H1 (cell line): ENCODE measurements at regions not wholly inside any gene's neighbourhood (a gene's known extent, or its start where the extent isn't known, plus 50 kb on each side); places are given as distances from the start of the nearest gene placed in this dataset.

Experiments
- CTCF ChIA-PET: fragments of 300-600 bp; sonication (Branson Sonifier 250); formaldehyde crosslinking; loops from one replicate; lab custom pipeline; 2021; ENCODE audit not compliant: partially characterized antibody; lab: Charles Lee
- POLR2A ChIA-PET: fragments of 300-600 bp; sonication (Branson Sonifier 250); formaldehyde crosslinking; loops from one replicate; lab custom pipeline; 2021; ENCODE audit warnings: inconsistent platforms; ENCODE audit not compliant: partially characterized antibody; lab: Charles Lee
- DNase-seq, 2 experiments: peaks; one replicate each; pipeline versions ENCODE4 v3.0.0 to v3.0.0-alpha.2; 2010 to 2022; ENCODE audit warnings: low spot score in 2 of 2, low read depth in 1 of 2, mixed read lengths in 1 of 2
- FAIRE-seq: peaks from 2 replicates; lab custom pipeline; 2011; peaks lifted over from hg19 to GRCh38; lab: Jason Lieb, UNC
- H2AFZ ChIP-seq: 2 replicates; pipeline ENCODE4 v1.8.1; 2012; ENCODE audit warnings: low read length, inconsistent platforms
- H2AK5ac ChIP-seq: 2 replicates; pipeline ENCODE4 v1.6.1; 2013; ENCODE audit warnings: low read depth, low read length
- H2BK120ac ChIP-seq: replicated peaks from 2 replicates; pipeline ENCODE3; 2013; ENCODE audit warnings: low read depth, low read length, inconsistent platforms
- H2BK12ac ChIP-seq: 2 replicates; pipeline ENCODE4 v1.6.1; 2013; ENCODE audit warnings: low read depth, low read length
- H2BK15ac ChIP-seq: 2 replicates; pipeline ENCODE4 v1.6.1; 2013; ENCODE audit warnings: low read length
- H2BK20ac ChIP-seq: 2 replicates; pipeline ENCODE4 v1.6.1; 2013; ENCODE audit warnings: low read length
- H2BK5ac ChIP-seq: 2 replicates; pipeline ENCODE4 v1.6.1; 2013; ENCODE audit warnings: low read depth, low read length
- H3K14ac ChIP-seq: 2 replicates; pipeline ENCODE4 v1.6.1; 2013; ENCODE audit warnings: inconsistent platforms; ENCODE audit not compliant: insufficient read length
- H3K18ac ChIP-seq: 2 replicates; pipeline ENCODE4 v1.6.1; 2013; ENCODE audit warnings: low read length; ENCODE audit errors: extremely low read depth
- H3K23ac ChIP-seq: 2 replicates; pipeline ENCODE4 v1.6.1; 2013; ENCODE audit warnings: inconsistent platforms; ENCODE audit not compliant: insufficient read length
- H3K23me2 ChIP-seq: 2 replicates; pipeline ENCODE4 v1.6.1; 2013; ENCODE audit warnings: low read depth, low read length
- H3K27ac ChIP-seq: 2 replicates; pipeline ENCODE4 v1.6.1; 2011; ENCODE audit warnings: low read depth, low read length, inconsistent platforms
- H3K27me3 ChIP-seq, 4 experiments: replicated peaks in 1 of 4; 1 replicate in 1 of 4; 2 replicates in 3 of 4; pipeline versions ENCODE4 v1.6.1 to v1.8.1; 2011 to 2013; ENCODE audit warnings: low read length in 3 of 4, mild to moderate bottlenecking in 3 of 4, inconsistent platforms in 2 of 4, mixed read lengths in 2 of 4, moderate library complexity in 1 of 4; ENCODE audit not compliant: control insufficient read depth in 3 of 4, insufficient read depth in 3 of 4; ENCODE audit errors: extremely low read depth in 1 of 4
- H3K36me3 ChIP-seq, 4 experiments: 2 replicates each; pipeline versions ENCODE4 v1.6.1 to v1.8.1; 2011 to 2013; ENCODE audit warnings: mild to moderate bottlenecking in 4 of 4, low read length in 3 of 4, moderate library complexity in 2 of 4, control low read depth in 1 of 4, inconsistent platforms in 1 of 4; ENCODE audit not compliant: insufficient read depth in 4 of 4, control insufficient read depth in 2 of 4
- H3K4ac ChIP-seq: replicated peaks from 2 replicates; pipeline ENCODE3; 2013; ENCODE audit warnings: low read length, low read depth, mixed read lengths, inconsistent platforms; ENCODE audit not compliant: insufficient read length
- H3K4me1 ChIP-seq, 4 experiments: replicated peaks in 1 of 4; 1 replicate in 1 of 4; 2 replicates in 3 of 4; pipeline versions ENCODE4 v1.6.1 to v1.8.1; 2011 to 2013; ENCODE audit warnings: low read length in 3 of 4, inconsistent platforms in 2 of 4, mixed read lengths in 1 of 4; ENCODE audit not compliant: insufficient read depth in 4 of 4, control insufficient read depth in 3 of 4
- H3K4me2 ChIP-seq, 2 experiments: 2 replicates each; pipeline versions ENCODE4 v1.6.1 to v1.8.1; 2011 to 2013; ENCODE audit warnings: low read depth in 2 of 2, low read length in 2 of 2, control low read depth in 1 of 2, inconsistent platforms in 1 of 2, mild to moderate bottlenecking in 1 of 2; ENCODE audit not compliant: insufficient read depth in 1 of 2
- H3K4me3 ChIP-seq, 4 experiments: fragments of 200-600, 300-600 bp in 1 of 4; sonication (generic), shearing (Covaris generic), sonication (Bioruptor Twin) in 1 of 4; 2 replicates each; pipeline versions ENCODE4 v1.5.1 to v1.8.1; 2011 to 2016; ENCODE audit warnings: low read length in 4 of 4, low read depth in 3 of 4, control low read depth in 2 of 4, inconsistent platforms in 2 of 4, mild to moderate bottlenecking in 2 of 4, mixed read lengths in 1 of 4, moderate library complexity in 1 of 4; ENCODE audit not compliant: insufficient read depth in 2 of 4; ENCODE audit errors: extremely low read depth in 1 of 4
- H3K56ac ChIP-seq: replicated peaks from 2 replicates; pipeline ENCODE3; 2013; ENCODE audit warnings: low read depth, mild to moderate bottlenecking, mixed read lengths, low read length, inconsistent platforms; ENCODE audit not compliant: insufficient read length
- H3K79me1 ChIP-seq: 2 replicates; pipeline ENCODE4 v1.6.1; 2013; ENCODE audit warnings: low read depth, low read length, control low read depth
- H3K79me2 ChIP-seq, 2 experiments: 2 replicates each; pipeline versions ENCODE4 v1.6.1 to v1.8.1; 2012 to 2013; ENCODE audit warnings: low read length in 2 of 2, mild to moderate bottlenecking in 2 of 2, inconsistent platforms in 1 of 2; ENCODE audit not compliant: insufficient read depth in 2 of 2, control insufficient read depth in 1 of 2
- H3K9ac ChIP-seq, 4 experiments: replicated peaks in 1 of 4; 1 replicate in 1 of 4; 2 replicates in 3 of 4; pipeline versions ENCODE4 v1.6.1 to v1.8.1; 2011 to 2013; ENCODE audit warnings: low read depth in 3 of 4, low read length in 3 of 4, control low read depth in 2 of 4, mild to moderate bottlenecking in 2 of 4, moderate library complexity in 2 of 4, inconsistent platforms in 1 of 4; ENCODE audit errors: extremely low read depth in 1 of 4
- H3K9me3 ChIP-seq, 2 experiments: 2 replicates each; pipeline versions ENCODE4 v1.6.1 to v1.8.1; 2012 to 2013; ENCODE audit warnings: mild to moderate bottlenecking in 2 of 2, moderate library complexity in 2 of 2, control low read depth in 1 of 2, inconsistent platforms in 1 of 2, low read depth in 1 of 2, low read length in 1 of 2, mixed read lengths in 1 of 2; ENCODE audit not compliant: insufficient read depth in 2 of 2
- H4K20me1 ChIP-seq, 2 experiments: replicated peaks in 1 of 2; 2 replicates each; pipeline versions ENCODE3 to v1.8.1; 2011 to 2013; ENCODE audit warnings: inconsistent platforms in 2 of 2, low read length in 2 of 2, mild to moderate bottlenecking in 1 of 2; ENCODE audit not compliant: insufficient read depth in 2 of 2, control insufficient read depth in 1 of 2
- H4K5ac ChIP-seq: 2 replicates; pipeline ENCODE4 v1.6.1; 2013; ENCODE audit warnings: low read length, low read depth, mixed read lengths, inconsistent platforms; ENCODE audit not compliant: insufficient read length
- H4K8ac ChIP-seq: 2 replicates; pipeline ENCODE4 v1.8.0; 2013; ENCODE audit warnings: mild to moderate bottlenecking, moderate library complexity, low read length, inconsistent platforms; ENCODE audit not compliant: insufficient read depth; ENCODE audit errors: extremely low read depth
- H4K91ac ChIP-seq: replicated peaks from 2 replicates; pipeline ENCODE3; 2013; ENCODE audit warnings: low read length, mixed read lengths, inconsistent platforms; ENCODE audit not compliant: insufficient read length
- CEBPB ChIP-seq: IDR thresholded peaks from 2 replicates; pipeline ENCODE4 v1.6.1; 2012; ENCODE audit warnings: low read depth, low read length
- CTCF ChIP-seq, 3 experiments: IDR thresholded peaks; 1 replicate in 2 of 3; 2 replicates in 1 of 3; pipeline versions ENCODE4 v1.5.1 to v1.6.1; 2011; ENCODE audit warnings: low read length in 3 of 3, mild to moderate bottlenecking in 3 of 3, inconsistent platforms in 2 of 3, low read depth in 1 of 3, moderate library complexity in 1 of 3; ENCODE audit not compliant: insufficient read depth in 1 of 3; ENCODE audit errors: control extremely low read depth in 1 of 3
- KDM1A ChIP-seq: fragments of 200-600, 300-600 bp; sonication (generic); IDR thresholded peaks from 2 replicates; pipeline ENCODE4 v1.7.1; 2016; ENCODE audit warnings: mild to moderate bottlenecking, low read length, borderline replicate concordance
- PHF8 ChIP-seq: fragments of 200-600 bp; sonication (generic); conservative IDR thresholded peaks from 2 replicates; pipeline ENCODE4 v1.7.1; 2012; ENCODE audit warnings: low read depth, mild to moderate bottlenecking, inconsistent platforms, low read length, moderate library complexity
- RNF2 ChIP-seq: fragments of 200-900, 300-1000 bp; sonication (generic); IDR thresholded peaks from 2 replicates; pipeline ENCODE4 v1.7.1; 2016; ENCODE audit warnings: borderline replicate concordance, low read depth, mild to moderate bottlenecking, antibody characterized with exemption, low read length; ENCODE audit not compliant: poor library complexity, severe bottlenecking; ENCODE audit errors: missing control alignments
- SAP30 ChIP-seq: fragments of 300-600 bp; sonication (generic); IDR thresholded peaks from 2 replicates; pipeline ENCODE4 v1.7.1; 2012; ENCODE audit warnings: low read length, moderate library complexity, mild to moderate bottlenecking, inconsistent platforms; ENCODE audit not compliant: insufficient read depth, insufficient replicate concordance
- SIRT6 ChIP-seq: IDR thresholded peaks from one replicate; pipeline ENCODE4 v1.7.1; 2012; ENCODE audit warnings: low read length, inconsistent platforms
- SP1 ChIP-seq: IDR thresholded peaks from 2 replicates; pipeline ENCODE4 v1.6.1; 2011; ENCODE audit warnings: low read depth, low read length
- TCF12 ChIP-seq: IDR thresholded peaks from 2 replicates; pipeline ENCODE4 v1.6.1; 2011; ENCODE audit warnings: low read depth, mild to moderate bottlenecking, low read length
- ZNF274 ChIP-seq: IDR thresholded peaks from 2 replicates; pipeline ENCODE4 v1.7.0; 2012; ENCODE audit warnings: low read length, borderline replicate concordance; ENCODE audit errors: extremely low read depth
- TF ChIP-seq, protein P1 (sequence below): IDR thresholded peaks from 2 replicates; pipeline ENCODE4 v1.6.1; 2011; ENCODE audit warnings: low read depth, mild to moderate bottlenecking, low read length; ENCODE audit not compliant: insufficient read depth

- CTCF ChIA-PET = no interaction called here
- FAIRE-seq = no peak
These were observed 146.7 kb downstream of the SEM1 start for GRCh38 chr7:96562966-96563365.

More at GRCh38 chr7:96562966-96563365, 146.7 kb downstream of the SEM1 start:
- Histone ChIP-seq H4K8ac (no peak overlapping the region), H2AFZ (no peak overlapping the region), H3K9me3 (no peaks in the 10 kb centered on the region; a peak in 1 of 4 replicates), H2BK12ac (no peak overlapping the region), H2BK20ac (no peak overlapping the region), H2BK5ac (no peak overlapping the region), H3K36me3 (no peaks in the 10 kb centered on the region), H3K9ac (no peak overlapping the region), H3K27ac (no peak overlapping the region), H4K5ac (no peak overlapping the region), H3K56ac (peak overlapping the region; percentile 9), H3K4ac (no peak overlapping the region), H4K20me1 (no peaks in the 10 kb centered on the region), H3K4me1 (no peaks in the 10 kb centered on the region), H2AK5ac (no peak overlapping the region), H3K23me2 (no peaks in the 10 kb centered on the region), H3K18ac (no peak overlapping the region), H3K4me3 (no peak overlapping the region), H3K79me2 (no peaks in the 10 kb centered on the region), H4K91ac (no peak overlapping the region), H3K14ac (no peak overlapping the region), H2BK120ac (no peak overlapping the region)
- POLR2A ChIA-PET = no interaction called here
- no peak for TF ChIP-seq ZNF274
- no peak for TF ChIP-seq PHF8
- TF ChIP-seq, protein P1, sequence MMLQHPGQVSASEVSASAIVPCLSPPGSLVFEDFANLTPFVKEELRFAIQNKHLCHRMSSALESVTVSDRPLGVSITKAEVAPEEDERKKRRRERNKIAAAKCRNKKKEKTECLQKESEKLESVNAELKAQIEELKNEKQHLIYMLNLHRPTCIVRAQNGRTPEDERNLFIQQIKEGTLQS = no peak
- TF ChIP-seq CEBPB = no peak
- TF ChIP-seq SIRT6 = no peak
- TF ChIP-seq SAP30 = no peak
- no peak for TF ChIP-seq TCF12
- TF ChIP-seq KDM1A = no peak
- TF ChIP-seq SP1 = no peak
- no peak for TF ChIP-seq RNF2
- no peak for TF ChIP-seq CTCF (IDR thresholded peaks at IDR 0.05; ENCODE audit: control extremely low read depth in 1 of 3, insufficient read depth in 1 of 3, low read depth in 1 of 3, low read length in 3 of 3)
- TF ChIP-seq, all 59 proteins: peak for 0
- Histone ChIP-seq H3K4me2 (no peak overlapping the region), H3K27me3 (no peaks in the 10 kb centered on the region), H3K23ac (no peak overlapping the region), H2BK15ac (no peak overlapping the region), H3K79me1 (no peaks in the 10 kb centered on the region)
- no peak for DNase-seq
